Activated CD4-positive, alpha-beta T cell treated with anti-CD3 and anti-CD28 coated beads for 36 hours (primary cell): ENCODE measurements at regions not wholly inside any gene's neighbourhood (a gene's known extent, or its start where the extent isn't known, plus 50 kb on each side); places are given as distances from the start of the nearest gene placed in this dataset.

ENCODE experiments used
- ATAC-seq: fragments of 200-7000 bp; cut with Tn5 transposase; one replicate; pipeline ENCODE4 v1.10.0; 2021; ENCODE audit warnings: mild to moderate bottlenecking, moderate library complexity
- CTCF ChIA-PET: fragments of 350-600 bp; sonication (Branson Sonifier 250); formaldehyde crosslinking; loops from one replicate; lab custom pipeline; 2021; ENCODE audit warnings: antibody characterized with exemption; lab: Charles Lee
- POLR2A ChIA-PET: fragments of 350-600 bp; sonication (Branson Sonifier 250); formaldehyde crosslinking; loops from one replicate; lab custom pipeline; 2021; ENCODE audit warnings: antibody characterized with exemption, inconsistent platforms; lab: Charles Lee
- DNase-seq: peaks from one replicate; pipeline ENCODE4 v3.0.0-alpha.2; 2020
- H3K27ac Mint-ChIP-seq: one replicate; pipeline ENCODE4 v1.8.0; 2021; ENCODE audit warnings: mixed read lengths
- H3K27me3 Mint-ChIP-seq: one replicate; pipeline ENCODE4 v1.8.0; 2021; ENCODE audit warnings: mixed read lengths
- H3K36me3 Mint-ChIP-seq: one replicate; pipeline ENCODE4 v1.8.0; 2021; ENCODE audit warnings: low read depth, mixed read lengths
- H3K4me1 Mint-ChIP-seq: one replicate; pipeline ENCODE4 v1.8.0; 2021; ENCODE audit warnings: mixed read lengths
- H3K4me3 Mint-ChIP-seq: one replicate; pipeline ENCODE4 v1.8.0; 2021; ENCODE audit warnings: mild to moderate bottlenecking, moderate library complexity, mixed read lengths
- H3K9me3 Mint-ChIP-seq: one replicate; pipeline ENCODE4 v1.8.0; 2021; ENCODE audit warnings: low read depth, mixed read lengths
- intact Hi-C, 2 experiments: fragments of 100-400 bp; cut with DNase I in 1 of 2; cut with micrococcal nuclease in 1 of 2; formaldehyde crosslinking; loops; one replicate each; pipeline versions ENCODE4 v1.14.2 to v1.15.1; 2022 to 2024; cut with DNase I, micrococcal nuclease

GRCh38 chr6:54440549-54440948, 132.3 kb downstream of the TINAG start:
- ChIA-PET CTCF (no interaction called here), POLR2A (no interaction called here)
- DNase-seq (no peak), ATAC-seq (no peak)
- Mint-ChIP-seq H3K27me3 (no peaks in the 10 kb centered on the region), H3K4me1 (no peaks in the 10 kb centered on the region), H3K4me3 (no peak overlapping the region), H3K36me3 (no peaks in the 10 kb centered on the region), H3K27ac (no peak overlapping the region), H3K9me3 (no peaks in the 10 kb centered on the region)
- intact Hi-C loops, result no loop called here

GRCh38 chr6:54441020-54441419, 132.8 kb downstream of the TINAG start:
- Mint-ChIP-seq H3K27ac (no peak overlapping the region), H3K27me3 (no peaks in the 10 kb centered on the region), H3K9me3 (no peaks in the 10 kb centered on the region), H3K4me3 (no peak overlapping the region), H3K36me3 (no peaks in the 10 kb centered on the region), H3K4me1 (no peaks in the 10 kb centered on the region)
- POLR2A ChIA-PET, result no interaction called here
- ATAC-seq (no peak), DNase-seq (no peak)
- intact Hi-C loops, result no loop called here
- CTCF ChIA-PET, result no interaction called here

- POLR2A ChIA-PET, result no interaction called here
- Mint-ChIP-seq H3K27me3 (no peaks in the 10 kb centered on the region), H3K4me1 (no peaks in the 10 kb centered on the region), H3K4me3 (no peak overlapping the region), H3K27ac (no peak overlapping the region), H3K9me3 (no peaks in the 10 kb centered on the region), H3K36me3 (no peaks in the 10 kb centered on the region)
- intact Hi-C loops, result no loop called here
- CTCF ChIA-PET, result no interaction called here
- DNase-seq (no peak), ATAC-seq (no peak)
Measured at GRCh38 chr6:54441687-54442248, 133.5 kb downstream of the TINAG start.

GRCh38 chr6:54445207-54445606, 137.0 kb downstream of the TINAG start:
- ChIA-PET CTCF (no interaction called here), POLR2A (no interaction called here)
- no peak overlapping the region for H3K4me3 Mint-ChIP-seq
- H3K4me1 Mint-ChIP-seq, result no peaks in the 10 kb centered on the region
- intact Hi-C loops, result no loop called here
- ATAC-seq (no peak), DNase-seq (no peak)
- no peaks in the 10 kb centered on the region for H3K27me3 Mint-ChIP-seq
- no peaks in the 10 kb centered on the region for H3K9me3 Mint-ChIP-seq
- H3K36me3 Mint-ChIP-seq, result no peaks in the 10 kb centered on the region
- no peak overlapping the region for H3K27ac Mint-ChIP-seq

- ATAC-seq (no peak), DNase-seq (no peak)
- POLR2A ChIA-PET, result no interaction called here
- CTCF ChIA-PET, result no interaction called here
- H3K9me3 Mint-ChIP-seq, result peaks cover 4% of the 10 kb centered on the region
- no peak overlapping the region for H3K4me3 Mint-ChIP-seq
- H3K4me1 Mint-ChIP-seq, result no peaks in the 10 kb centered on the region
- no peaks in the 10 kb centered on the region for H3K27me3 Mint-ChIP-seq
- intact Hi-C loops, result no loop called here
- no peaks in the 10 kb centered on the region for H3K36me3 Mint-ChIP-seq
- H3K27ac Mint-ChIP-seq, result no peak overlapping the region
Measured at GRCh38 chr6:54448617-54449016, 140.4 kb downstream of the TINAG start.

- H3K27me3 Mint-ChIP-seq, result no peaks in the 10 kb centered on the region
- CTCF ChIA-PET, result no interaction called here
- H3K4me3 Mint-ChIP-seq, result no peak overlapping the region
- POLR2A ChIA-PET, result no interaction called here
- H3K4me1 Mint-ChIP-seq, result no peaks in the 10 kb centered on the region
- intact Hi-C loops, result no loop called here
- no peak for DNase-seq
- H3K36me3 Mint-ChIP-seq, result no peaks in the 10 kb centered on the region
- no peak for ATAC-seq
- H3K27ac Mint-ChIP-seq, result no peak overlapping the region
- H3K9me3 Mint-ChIP-seq, result peaks cover 4% of the 10 kb centered on the region
Measured at GRCh38 chr6:54451516-54451915, 143.3 kb downstream of the TINAG start.

GRCh38 chr6:54463354-54464024, 155.2 kb downstream of the TINAG start:
- Mint-ChIP-seq H3K27me3 (no peaks in the 10 kb centered on the region), H3K4me1 (no peaks in the 10 kb centered on the region), H3K36me3 (no peaks in the 10 kb centered on the region), H3K4me3 (no peak overlapping the region), H3K27ac (no peak overlapping the region), H3K9me3 (peaks cover 2% of the 10 kb centered on the region)
- DNase-seq (no peak), ATAC-seq (no peak)
- ChIA-PET POLR2A (no interaction called here), CTCF (no interaction called here)
- intact Hi-C loops, result no loop called here

GRCh38 chr6:54465649-54466300, 157.5 kb downstream of the TINAG start:
- no peaks in the 10 kb centered on the region for H3K27me3 Mint-ChIP-seq
- H3K9me3 Mint-ChIP-seq, result peaks cover 2% of the 10 kb centered on the region
- intact Hi-C loops, result no loop called here
- ATAC-seq (no peak), DNase-seq (no peak)
- H3K4me3 Mint-ChIP-seq, result no peak overlapping the region
- H3K4me1 Mint-ChIP-seq, result no peaks in the 10 kb centered on the region
- ChIA-PET POLR2A (no interaction called here), CTCF (no interaction called here)
- no peak overlapping the region for H3K27ac Mint-ChIP-seq
- no peaks in the 10 kb centered on the region for H3K36me3 Mint-ChIP-seq

GRCh38 chr6:54467384-54467783, 159.1 kb downstream of the TINAG start:
- ATAC-seq (no peak), DNase-seq (no peak)
- POLR2A ChIA-PET, result no interaction called here
- no peaks in the 10 kb centered on the region for H3K4me1 Mint-ChIP-seq
- H3K27ac Mint-ChIP-seq, result no peak overlapping the region
- H3K9me3 Mint-ChIP-seq, result peaks cover 2% of the 10 kb centered on the region
- no peaks in the 10 kb centered on the region for H3K27me3 Mint-ChIP-seq
- intact Hi-C loops, result no loop called here
- no peaks in the 10 kb centered on the region for H3K36me3 Mint-ChIP-seq
- no peak overlapping the region for H3K4me3 Mint-ChIP-seq
- CTCF ChIA-PET, result no interaction called here

GRCh38 chr6:54473328-54473727, 165.1 kb downstream of the TINAG start:
- CTCF ChIA-PET, result no interaction called here
- Mint-ChIP-seq H3K4me3 (no peak overlapping the region), H3K27ac (no peak overlapping the region), H3K36me3 (no peaks in the 10 kb centered on the region), H3K9me3 (no peaks in the 10 kb centered on the region), H3K4me1 (no peaks in the 10 kb centered on the region), H3K27me3 (no peaks in the 10 kb centered on the region)
- intact Hi-C loops, result no loop called here
- DNase-seq (no peak), ATAC-seq (no peak)
- POLR2A ChIA-PET, result interaction anchor here (0.8 kb wide), 1 partner anchor 79 kb away, joined by 5 read pairs; no protein-coding TSS in a partner anchor

GRCh38 chr6:54474898-54475297, 166.7 kb downstream of the TINAG start:
- Mint-ChIP-seq H3K4me3 (no peak overlapping the region), H3K36me3 (no peaks in the 10 kb centered on the region), H3K4me1 (no peaks in the 10 kb centered on the region), H3K27me3 (no peaks in the 10 kb centered on the region), H3K27ac (no peak overlapping the region), H3K9me3 (no peaks in the 10 kb centered on the region)
- POLR2A ChIA-PET, result no interaction called here
- CTCF ChIA-PET, result interaction anchor here (0.6 kb wide), 1 partner anchor 32 kb away, joined by 3 read pairs; no protein-coding TSS in a partner anchor
- ATAC-seq (no peak), DNase-seq (no peak)
- intact Hi-C loops, result no loop called here

- intact Hi-C loops, result no loop called here
- Mint-ChIP-seq H3K4me3 (no peak overlapping the region), H3K36me3 (no peaks in the 10 kb centered on the region), H3K4me1 (no peaks in the 10 kb centered on the region), H3K27me3 (no peaks in the 10 kb centered on the region), H3K27ac (no peak overlapping the region), H3K9me3 (peaks cover 5% of the 10 kb centered on the region)
- DNase-seq, result no peak
- ATAC-seq, result no peak
- CTCF ChIA-PET, result no interaction called here
- POLR2A ChIA-PET, result no interaction called here
Measured at GRCh38 chr6:54481091-54481490, 172.8 kb downstream of the TINAG start.
